Kidney (tissue), 13 donors: ENCODE measurements at regions not wholly inside any gene's neighbourhood (a gene's known extent, or its start where the extent isn't known, plus 50 kb on each side); places are given as distances from the start of the nearest gene placed in this dataset.

Experiments used
- DNase-seq, 5 donors: peaks; one replicate each; pipeline ENCODE4 v3.0.0-alpha.2; 2013 to 2020
- FAIRE-seq: peaks from 2 replicates; lab custom pipeline; 2012; peaks lifted over from hg19 to GRCh38; lab: Jason Lieb, UNC
- H3K27ac ChIP-seq, 2 donors: one replicate each; pipeline ENCODE4 v1.7.0; 2013; ENCODE audit warnings: low read depth in 2 of 2, low read length in 2 of 2, inconsistent platforms in 1 of 2
- H3K27me3 ChIP-seq: one replicate; pipeline ENCODE4 v1.7.1; 2013; ENCODE audit warnings: low read length, inconsistent platforms; ENCODE audit not compliant: control insufficient read depth, insufficient read depth
- H3K36me3 ChIP-seq, 3 donors: one replicate each; pipeline versions ENCODE4 v1.7.0 to v1.7.1; 2013; ENCODE audit warnings: low read length in 3 of 3, control low read depth in 1 of 3, inconsistent platforms in 1 of 3; ENCODE audit not compliant: insufficient read depth in 3 of 3, control insufficient read depth in 2 of 3
- H3K4me1 ChIP-seq, 3 donors: one replicate each; pipeline versions ENCODE4 v1.7.0 to v1.7.1; 2013; ENCODE audit warnings: low read length in 3 of 3, inconsistent platforms in 1 of 3, low read depth in 1 of 3; ENCODE audit not compliant: control insufficient read depth in 2 of 3, insufficient read depth in 2 of 3
- H3K4me3 ChIP-seq, 3 donors: one replicate each; pipeline versions ENCODE4 v1.7.0 to v1.8.1; 2013; ENCODE audit warnings: low read length in 3 of 3, control low read depth in 1 of 3, inconsistent platforms in 1 of 3
- H3K9ac ChIP-seq, 3 donors: one replicate each; pipeline versions ENCODE4 v1.7.0 to v1.7.1; 2013; ENCODE audit warnings: low read length in 3 of 3, control low read depth in 1 of 3, inconsistent platforms in 1 of 3
- H3K9me3 ChIP-seq, 3 donors: one replicate each; pipeline versions ENCODE4 v1.7.0 to v1.7.1; 2013; ENCODE audit warnings: low read length in 3 of 3, control low read depth in 1 of 3, inconsistent platforms in 1 of 3; ENCODE audit not compliant: control insufficient read depth in 2 of 3, insufficient read depth in 1 of 3
- CTCF ChIP-seq: IDR thresholded peaks from 3 replicates; pipeline ENCODE4 v1.5.1; 2012; ENCODE audit warnings: mild to moderate bottlenecking, moderate library complexity, borderline replicate concordance; ENCODE audit not compliant: insufficient read depth; ENCODE audit errors: extremely low read depth
- intact Hi-C: fragments of 100-400 bp; cut with DNase I; formaldehyde crosslinking; loops from one replicate; pipeline ENCODE4 v1.11.1; 2022
- donor health status: control.
- donor health status: control.
- donor health status: control.
- donor health status: control.
- donor health status: control.
- donor health status: DM: yes; HTN: yes; CAD: no.
- donor health status: Normal renal cell carcinoma (clear cell type).

DNA sequence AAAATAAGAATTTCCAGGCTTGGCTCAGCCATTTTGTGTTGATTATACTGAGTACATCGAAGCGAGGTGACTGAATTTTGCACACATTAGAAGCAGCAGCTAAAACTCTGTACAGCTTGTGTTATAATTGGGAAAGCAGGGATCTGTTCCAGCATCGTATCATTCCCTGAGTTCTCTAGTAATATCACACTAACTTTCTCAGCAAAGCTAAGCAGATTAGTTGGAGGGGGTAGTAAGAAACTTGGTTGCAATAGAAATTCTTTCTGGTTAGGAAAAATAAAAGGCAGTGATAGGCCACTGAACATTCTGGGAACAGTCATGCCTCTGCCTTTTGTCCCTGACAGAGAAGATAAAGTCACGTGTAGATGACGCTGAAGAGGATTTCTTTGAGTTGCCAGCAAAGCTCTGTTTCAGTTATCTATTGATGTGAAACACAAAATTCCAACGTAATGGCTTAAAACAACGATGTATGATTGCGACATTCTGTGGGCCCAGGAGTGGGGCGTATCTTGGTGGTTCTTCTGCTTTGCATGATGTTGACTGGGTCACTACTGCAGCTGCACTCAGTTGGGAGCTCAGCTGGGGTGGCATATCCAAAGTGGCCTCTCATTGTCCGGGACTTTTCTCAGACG, 202.1 kb upstream of the MEX3C start:
- DNase-seq = no peak
- Histone ChIP-seq H3K4me1 (no peaks in the 10 kb centered on the region), H3K27me3 (no peaks in the 10 kb centered on the region), H3K9ac (no peak overlapping the region), H3K36me3 (no peaks in the 10 kb centered on the region), H3K4me3 (no peak overlapping the region), H3K27ac (no peak overlapping the region), H3K9me3 (no peaks in the 10 kb centered on the region)
- FAIRE-seq = no peak
- intact Hi-C loops = loop anchor here (10.0 kb wide), 1 partner anchor 295 kb away; no protein-coding TSS in a partner anchor
- no peak for TF ChIP-seq CTCF

DNA sequence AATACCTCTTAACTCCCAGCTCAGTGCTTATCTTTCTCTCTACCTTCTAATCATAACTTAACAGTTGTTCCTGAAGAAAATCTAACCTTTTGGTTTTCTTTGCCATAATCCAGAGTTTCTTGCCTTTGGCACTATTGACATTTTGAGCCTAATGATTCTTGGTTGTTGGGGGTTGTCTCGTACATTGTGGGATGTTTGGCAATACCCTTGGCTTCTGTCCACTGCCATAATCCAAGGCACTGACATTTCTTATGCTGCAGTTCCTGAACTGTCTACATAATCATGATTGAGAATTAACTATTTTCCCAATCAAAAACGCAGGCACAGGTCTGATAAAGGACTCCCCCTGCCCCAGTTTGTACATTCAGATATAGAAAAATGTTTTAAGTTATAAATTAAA, 203.2 kb upstream of the MEX3C start:
- no peaks in the 10 kb centered on the region for H3K36me3 ChIP-seq
- H3K27me3 ChIP-seq = no peaks in the 10 kb centered on the region
- H3K4me1 ChIP-seq = no peaks in the 10 kb centered on the region
- no peaks in the 10 kb centered on the region for H3K9me3 ChIP-seq
- H3K9ac ChIP-seq = no peak overlapping the region
- no peak for FAIRE-seq
- DNase-seq = no peak
- H3K4me3 ChIP-seq = no peak overlapping the region
- intact Hi-C loops = no loop called here
- TF ChIP-seq CTCF = no peak
- H3K27ac ChIP-seq = no peak overlapping the region

- Histone ChIP-seq H3K9me3 (no peaks in the 10 kb centered on the region), H3K4me1 (no peaks in the 10 kb centered on the region), H3K27ac (no peak overlapping the region), H3K27me3 (no peaks in the 10 kb centered on the region), H3K36me3 (no peaks in the 10 kb centered on the region), H3K9ac (no peak overlapping the region), H3K4me3 (no peak overlapping the region)
- FAIRE-seq (no peak), DNase-seq (no peak)
- TF ChIP-seq CTCF = no peak
- intact Hi-C loops = no loop called here
These were observed 204.4 kb upstream of the MEX3C start for GRCh38 chr18:51401912-51402311.

DNA sequence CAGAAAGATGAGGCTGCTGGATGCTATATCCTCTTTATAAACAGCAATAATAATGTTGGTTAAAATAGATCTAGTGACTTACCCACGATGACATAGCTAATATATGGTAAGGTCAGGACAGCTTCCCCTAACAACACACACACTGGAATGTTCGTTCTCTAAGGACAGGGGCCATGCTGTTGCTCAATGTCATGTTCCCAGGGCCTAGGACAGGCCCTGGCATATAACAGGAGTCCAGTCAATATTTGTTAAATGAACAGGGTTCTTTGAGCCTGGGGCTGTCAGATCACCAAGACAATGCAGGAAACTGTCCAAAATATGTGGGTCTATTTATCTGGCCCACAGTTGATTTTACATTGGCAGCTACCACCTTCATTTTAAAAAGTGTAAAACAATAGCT, 207.1 kb upstream of the MEX3C start:
- intact Hi-C loops = no loop called here
- no peak for FAIRE-seq
- TF ChIP-seq CTCF = no peak

More for the DNA sequence above, 207.1 kb upstream of the MEX3C start:
- Histone ChIP-seq H3K9me3 (no peaks in the 10 kb centered on the region), H3K36me3 (no peaks in the 10 kb centered on the region), H3K4me1 (no peaks in the 10 kb centered on the region), H3K27me3 (no peaks in the 10 kb centered on the region), H3K9ac (no peak overlapping the region), H3K27ac (no peak overlapping the region), H3K4me3 (no peak overlapping the region)
- DNase-seq = no peak
